H9 (cell line): ENCODE measurements at regions not wholly inside any gene's neighbourhood (a gene's known extent, or its start where the extent isn't known, plus 50 kb on each side); places are given as distances from the start of the nearest gene placed in this dataset.

ENCODE experiments used
- DNase-seq: peaks from one replicate; pipeline ENCODE4 v3.0.0-alpha.2; 2017
- H2AFZ ChIP-seq: one replicate; pipeline ENCODE4 v1.6.1; 2013; ENCODE audit warnings: mild to moderate bottlenecking, low read length, control low read depth, moderate library complexity
- H2AK5ac ChIP-seq: 2 replicates; pipeline ENCODE4 v1.6.1; 2013; ENCODE audit warnings: low read length, control low read depth, mixed read lengths; ENCODE audit not compliant: insufficient read length
- H2BK120ac ChIP-seq: one replicate; pipeline ENCODE4 v1.6.1; 2013; ENCODE audit warnings: low read depth, mild to moderate bottlenecking, low read length, control low read depth, inconsistent platforms; ENCODE audit not compliant: poor library complexity, severe bottlenecking
- H2BK12ac ChIP-seq: 2 replicates; pipeline ENCODE4 v1.6.1; 2013; ENCODE audit warnings: low read length, control low read depth, mixed read lengths, low read depth; ENCODE audit not compliant: insufficient read length
- H2BK15ac ChIP-seq: 2 replicates; pipeline ENCODE4 v1.6.1; 2013; ENCODE audit warnings: low read depth, low read length, control low read depth
- H2BK20ac ChIP-seq: one replicate; pipeline ENCODE4 v1.6.1; 2013; ENCODE audit warnings: low read depth, mild to moderate bottlenecking, low read length, control low read depth, inconsistent platforms; ENCODE audit not compliant: poor library complexity, severe bottlenecking
- H2BK5ac ChIP-seq: 2 replicates; pipeline ENCODE4 v1.6.1; 2013; ENCODE audit warnings: low read length, control low read depth, mixed read lengths; ENCODE audit not compliant: insufficient read length
- H3K14ac ChIP-seq: 2 replicates; pipeline ENCODE4 v1.6.1; 2013; ENCODE audit warnings: low read length, control low read depth; ENCODE audit not compliant: insufficient read depth
- H3K18ac ChIP-seq: 2 replicates; pipeline ENCODE4 v1.6.1; 2013; ENCODE audit warnings: low read depth, mild to moderate bottlenecking, mixed read lengths, low read length, control low read depth; ENCODE audit not compliant: insufficient read length
- H3K23ac ChIP-seq: 2 replicates; pipeline ENCODE4 v1.6.1; 2013; ENCODE audit warnings: low read length, control low read depth, mixed read lengths, low read depth; ENCODE audit not compliant: insufficient read length
- H3K23me2 ChIP-seq: 2 replicates; pipeline ENCODE4 v1.6.1; 2013; ENCODE audit warnings: low read depth, mild to moderate bottlenecking, mixed read lengths, low read length, control low read depth; ENCODE audit not compliant: insufficient read length, poor library complexity, severe bottlenecking
- H3K27ac ChIP-seq: 2 replicates; pipeline ENCODE4 v1.5.1; 2013; ENCODE audit warnings: low read length, control low read depth, mixed read lengths, low read depth; ENCODE audit not compliant: insufficient read length
- H3K27me3 ChIP-seq: 2 replicates; pipeline ENCODE4 v1.6.1; 2013; ENCODE audit warnings: low read length, control low read depth, inconsistent platforms; ENCODE audit not compliant: insufficient read depth
- H3K4ac ChIP-seq: 2 replicates; pipeline ENCODE4 v1.6.1; 2013; ENCODE audit warnings: low read depth, mild to moderate bottlenecking, control low read depth, inconsistent platforms, low read length, moderate library complexity
- H3K4me1 ChIP-seq: 2 replicates; pipeline ENCODE4 v1.6.1; 2013; ENCODE audit warnings: low read length, control low read depth, inconsistent platforms; ENCODE audit not compliant: insufficient read depth
- H3K4me2 ChIP-seq: 2 replicates; pipeline ENCODE4 v1.6.1; 2013; ENCODE audit warnings: low read length, control low read depth, mixed read lengths; ENCODE audit not compliant: insufficient read length, insufficient read depth
- H3K56ac ChIP-seq: 2 replicates; pipeline ENCODE4 v1.6.1; 2013; ENCODE audit warnings: low read depth, mild to moderate bottlenecking, mixed read lengths, low read length, control low read depth; ENCODE audit not compliant: insufficient read length
- H3K79me1 ChIP-seq: 2 replicates; pipeline ENCODE4 v1.6.1; 2013; ENCODE audit warnings: low read depth, mild to moderate bottlenecking, moderate library complexity, low read length, control low read depth, inconsistent platforms; ENCODE audit not compliant: insufficient read depth, poor library complexity, severe bottlenecking
- H3K79me2 ChIP-seq: 2 replicates; pipeline ENCODE4 v1.6.1; 2013; ENCODE audit warnings: low read length, control low read depth, inconsistent platforms; ENCODE audit not compliant: insufficient read depth
- H3K9ac ChIP-seq: 2 replicates; pipeline ENCODE4 v1.6.1; 2013; ENCODE audit warnings: low read length, control low read depth, mixed read lengths; ENCODE audit not compliant: insufficient read length; ENCODE audit errors: extremely low read depth
- H3K9me3 ChIP-seq: one replicate; pipeline ENCODE4 v1.6.1; 2013; ENCODE audit warnings: low read depth, low read length, inconsistent platforms; ENCODE audit not compliant: control insufficient read depth
- H3T11ph ChIP-seq: one replicate; pipeline ENCODE4 v1.6.1; 2013; ENCODE audit warnings: mild to moderate bottlenecking, low read length, control low read depth, inconsistent platforms
- H4K20me1 ChIP-seq: one replicate; pipeline ENCODE4 v1.6.1; 2013; ENCODE audit not compliant: control insufficient read depth, insufficient read length, insufficient read depth
- H4K5ac ChIP-seq: 2 replicates; pipeline ENCODE4 v1.6.1; 2013; ENCODE audit warnings: low read depth, mild to moderate bottlenecking, mixed read lengths, low read length, control low read depth; ENCODE audit not compliant: insufficient read length
- H4K8ac ChIP-seq: replicated peaks from 2 replicates; pipeline ENCODE4 v1.6.1; 2013; ENCODE audit warnings: low read length, control low read depth, mixed read lengths, low read depth; ENCODE audit not compliant: insufficient read length
- H4K91ac ChIP-seq: 2 replicates; pipeline ENCODE4 v1.6.1; 2013; ENCODE audit warnings: low read depth, mild to moderate bottlenecking, moderate library complexity, mixed read lengths, low read length, control low read depth; ENCODE audit not compliant: insufficient read length
- H3K27ac Mint-ChIP-seq, 3 experiments: 2 replicates in 2 of 3; 3 replicates in 1 of 3; pipeline ENCODE4 v1.8.0; 2020 to 2021; ENCODE audit warnings: mixed read lengths in 3 of 3, mild to moderate bottlenecking in 1 of 3, moderate library complexity in 1 of 3
- H3K27me3 Mint-ChIP-seq: 2 replicates; pipeline ENCODE4 v1.8.0; 2021; ENCODE audit warnings: low read depth, mild to moderate bottlenecking, moderate library complexity, mixed read lengths
- H3K36me3 Mint-ChIP-seq, 3 experiments: 2 replicates in 2 of 3; 3 replicates in 1 of 3; pipeline ENCODE4 v1.8.0; 2020 to 2021; ENCODE audit warnings: low read depth in 3 of 3, mixed read lengths in 3 of 3; ENCODE audit not compliant: insufficient read depth in 1 of 3
- H3K4me1 Mint-ChIP-seq, 2 experiments: 2 replicates each; pipeline ENCODE4 v1.8.0; 2020; ENCODE audit warnings: mixed read lengths in 2 of 2
- H3K4me3 Mint-ChIP-seq, 2 experiments: 2 replicates in 1 of 2; 3 replicates in 1 of 2; pipeline ENCODE4 v1.8.0; 2020 to 2021; ENCODE audit warnings: mild to moderate bottlenecking in 2 of 2, mixed read lengths in 2 of 2, moderate library complexity in 1 of 2
- H3K9me3 Mint-ChIP-seq, 2 experiments: 2 replicates in 1 of 2; 3 replicates in 1 of 2; pipeline ENCODE4 v1.8.0; 2020; ENCODE audit warnings: mild to moderate bottlenecking in 2 of 2, mixed read lengths in 2 of 2, moderate library complexity in 1 of 2
- CTCF ChIP-seq: fragments of 200-600 bp; sonication (generic); conservative IDR thresholded peaks from 3 replicates; pipeline ENCODE4 v1.8.0; 2021; ENCODE audit warnings: antibody characterized with exemption, mild to moderate bottlenecking
- WGBS: extraction: QIAGEN DNeasy Blood & Tissue Kit; methylation state at CpG from one replicate; pipeline ENCODE4 v1.1.7; 2013; ENCODE audit warnings: missing lambda C conversion rate, low lambda C conversion rate, mixed read lengths; ENCODE audit not compliant: insufficient read length; ENCODE audit errors: extremely low coverage; 5-methylcytosine and 5-hydroxymethylcytosine counted together

DNA sequence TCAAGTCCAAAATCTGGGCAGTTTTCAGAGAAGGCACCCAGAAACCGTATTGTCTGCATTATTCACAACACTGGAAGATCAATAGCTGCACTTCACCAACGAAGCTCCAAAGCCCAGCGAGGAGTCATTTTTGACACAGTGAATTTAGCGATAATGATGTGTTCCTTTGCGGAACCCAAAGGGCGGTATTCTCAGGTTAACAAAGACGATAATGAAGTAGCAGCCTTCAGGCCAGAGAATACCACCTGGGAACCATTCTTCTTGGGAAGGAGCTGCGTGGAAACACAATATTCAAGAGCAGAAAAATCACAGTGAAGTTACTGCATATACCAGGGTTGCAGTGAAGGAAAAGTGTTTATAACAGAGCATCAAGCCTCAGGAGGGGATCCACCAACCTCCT, 381.0 kb downstream of the TOX3 start:
- Histone ChIP-seq H2BK120ac (no peak overlapping the region), H3K14ac (no peak overlapping the region), H3K79me2 (no peaks in the 10 kb centered on the region), H3T11ph (no peak overlapping the region), H2AK5ac (no peak overlapping the region), H3K9me3 (no peaks in the 10 kb centered on the region), H2BK5ac (no peak overlapping the region), H2BK15ac (no peak overlapping the region), H3K4me1 (no peaks in the 10 kb centered on the region), H3K79me1 (no peaks in the 10 kb centered on the region), H4K91ac (no peak overlapping the region), H3K27me3 (no peaks in the 10 kb centered on the region), H3K4me2 (no peak overlapping the region), H3K4ac (no peak overlapping the region), H2AFZ (no peak overlapping the region), H3K18ac (no peak overlapping the region), H3K27ac (no peak overlapping the region), H2BK12ac (no peak overlapping the region), H4K5ac (no peak overlapping the region), H3K23ac (no peak overlapping the region), H3K23me2 (no peaks in the 10 kb centered on the region), H4K8ac (no peak overlapping the region), H3K56ac (no peak overlapping the region), H2BK20ac (no peak overlapping the region), H4K20me1 (no peaks in the 10 kb centered on the region), H3K9ac (no peak overlapping the region)
- H3K4me3 Mint-ChIP-seq: no peak overlapping the region
- H3K9me3 Mint-ChIP-seq: peaks cover 0 to 3% of the 10 kb centered on the region in 2 experiments; a peak in 3 of 5 replicates
- DNase-seq: no peak
- no peaks in the 10 kb centered on the region for H3K36me3 Mint-ChIP-seq
- peaks cover 2 to 9% of the 10 kb centered on the region in 2 experiments; a peak in 2 of 4 replicates for H3K4me1 Mint-ChIP-seq
- no CpG with 5 or more reads among the region's 8 CpGs for WGBS
- H3K27me3 Mint-ChIP-seq: no peaks in the 10 kb centered on the region
- H3K27ac Mint-ChIP-seq: no peak overlapping the region
- no peak for TF ChIP-seq CTCF
